ENCODE measurements at regions not wholly inside any gene's neighbourhood (a gene's known extent, or its start where the extent isn't known, plus 50 kb on each side); places are given as distances from the start of the nearest gene placed in this dataset.

DNA sequence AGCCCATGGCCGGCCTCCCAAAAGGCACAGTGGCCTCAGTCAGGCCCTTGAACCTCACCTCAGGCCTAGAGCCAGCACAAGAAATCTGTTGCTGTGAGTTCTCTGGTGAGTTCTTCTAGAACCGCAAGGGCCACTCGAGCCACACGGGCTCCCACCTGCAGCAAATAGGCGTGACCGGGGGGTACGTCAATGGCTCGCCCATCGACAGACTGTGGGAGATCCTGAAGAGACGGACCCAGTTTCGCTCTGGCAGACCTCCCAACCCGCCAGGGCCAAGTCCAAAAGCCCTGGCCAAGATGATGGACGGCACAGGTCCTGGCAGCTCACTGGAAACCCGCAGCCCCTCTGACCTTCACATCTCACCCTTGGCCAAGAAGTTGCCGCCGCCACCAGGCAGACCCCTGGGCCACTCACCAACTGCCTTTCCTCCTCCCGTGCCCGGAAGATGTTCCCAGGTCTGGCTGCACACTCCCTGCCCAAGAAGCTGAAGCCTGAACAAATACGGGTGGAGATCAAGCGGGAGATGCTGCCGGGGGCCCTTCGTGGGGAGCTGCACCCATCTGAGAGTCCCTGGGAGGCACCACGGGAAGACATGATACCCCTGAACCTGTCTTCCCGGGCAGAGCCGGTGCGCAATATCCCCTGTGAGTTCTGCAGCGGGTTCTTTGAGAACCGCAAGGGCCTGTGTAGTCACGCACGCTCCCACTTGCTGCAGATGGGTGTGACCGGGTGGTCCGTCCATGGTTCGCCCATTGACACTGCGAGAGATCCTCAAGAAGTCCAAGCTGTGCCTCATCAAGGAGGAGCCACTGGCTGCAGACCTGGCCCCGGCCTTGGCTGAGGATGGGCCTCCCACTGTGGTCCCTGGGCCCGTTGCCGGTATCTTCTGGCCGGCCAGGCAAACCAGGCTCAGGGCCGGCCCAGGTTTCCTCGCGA is 544.2 kb upstream of the CCDC179 start:
- TF ChIP-seq, protein P1, sequence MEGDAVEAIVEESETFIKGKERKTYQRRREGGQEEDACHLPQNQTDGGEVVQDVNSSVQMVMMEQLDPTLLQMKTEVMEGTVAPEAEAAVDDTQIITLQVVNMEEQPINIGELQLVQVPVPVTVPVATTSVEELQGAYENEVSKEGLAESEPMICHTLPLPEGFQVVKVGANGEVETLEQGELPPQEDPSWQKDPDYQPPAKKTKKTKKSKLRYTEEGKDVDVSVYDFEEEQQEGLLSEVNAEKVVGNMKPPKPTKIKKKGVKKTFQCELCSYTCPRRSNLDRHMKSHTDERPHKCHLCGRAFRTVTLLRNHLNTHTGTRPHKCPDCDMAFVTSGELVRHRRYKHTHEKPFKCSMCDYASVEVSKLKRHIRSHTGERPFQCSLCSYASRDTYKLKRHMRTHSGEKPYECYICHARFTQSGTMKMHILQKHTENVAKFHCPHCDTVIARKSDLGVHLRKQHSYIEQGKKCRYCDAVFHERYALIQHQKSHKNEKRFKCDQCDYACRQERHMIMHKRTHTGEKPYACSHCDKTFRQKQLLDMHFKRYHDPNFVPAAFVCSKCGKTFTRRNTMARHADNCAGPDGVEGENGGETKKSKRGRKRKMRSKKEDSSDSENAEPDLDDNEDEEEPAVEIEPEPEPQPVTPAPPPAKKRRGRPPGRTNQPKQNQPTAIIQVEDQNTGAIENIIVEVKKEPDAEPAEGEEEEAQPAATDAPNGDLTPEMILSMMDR (IDR thresholded peaks at IDR 0.05), result no peak
- no peak for TF ChIP-seq ZFX (IDR thresholded peaks at IDR 0.05; ENCODE audit: borderline replicate concordance)

DNA sequence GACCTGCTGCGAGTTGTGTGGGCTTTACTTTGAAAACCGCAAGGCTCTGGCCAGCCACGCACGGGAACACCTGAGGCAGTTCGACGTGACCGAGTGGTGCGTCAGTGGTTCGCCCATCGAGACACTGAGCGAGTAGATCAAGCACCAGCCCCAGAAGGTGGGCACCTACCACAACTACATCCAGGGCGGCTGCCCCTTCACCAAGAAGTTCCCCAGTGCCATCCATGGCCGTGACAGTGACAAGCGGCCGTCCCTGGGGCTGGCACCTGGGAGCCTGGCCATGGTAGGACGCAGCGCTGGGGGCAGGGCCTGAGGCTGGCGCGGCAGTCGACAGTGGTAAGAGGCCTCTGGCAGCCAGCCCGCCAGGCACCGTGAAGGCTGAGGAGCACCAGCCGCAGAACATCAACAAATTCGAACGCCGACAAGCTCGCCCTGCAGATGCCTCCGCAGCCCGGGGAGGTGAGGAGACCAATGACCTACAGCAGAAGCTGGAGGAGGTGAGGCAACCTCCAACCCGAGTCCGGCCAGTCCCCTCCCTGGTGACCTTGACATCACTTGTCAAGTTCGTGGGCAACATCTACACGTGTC is 545.2 kb upstream of the CCDC179 start:
- TF ChIP-seq ZFX (IDR thresholded peaks at IDR 0.05; ENCODE audit: borderline replicate concordance), result no peak
- TF ChIP-seq, protein P1 (IDR thresholded peaks at IDR 0.05), result no peak
- no peak overlapping the region for H3K27ac ChIP-seq

More for the DNA sequence above, 544.2 kb upstream of the CCDC179 start:
- H3K27ac ChIP-seq, result no peak overlapping the region

DNA sequence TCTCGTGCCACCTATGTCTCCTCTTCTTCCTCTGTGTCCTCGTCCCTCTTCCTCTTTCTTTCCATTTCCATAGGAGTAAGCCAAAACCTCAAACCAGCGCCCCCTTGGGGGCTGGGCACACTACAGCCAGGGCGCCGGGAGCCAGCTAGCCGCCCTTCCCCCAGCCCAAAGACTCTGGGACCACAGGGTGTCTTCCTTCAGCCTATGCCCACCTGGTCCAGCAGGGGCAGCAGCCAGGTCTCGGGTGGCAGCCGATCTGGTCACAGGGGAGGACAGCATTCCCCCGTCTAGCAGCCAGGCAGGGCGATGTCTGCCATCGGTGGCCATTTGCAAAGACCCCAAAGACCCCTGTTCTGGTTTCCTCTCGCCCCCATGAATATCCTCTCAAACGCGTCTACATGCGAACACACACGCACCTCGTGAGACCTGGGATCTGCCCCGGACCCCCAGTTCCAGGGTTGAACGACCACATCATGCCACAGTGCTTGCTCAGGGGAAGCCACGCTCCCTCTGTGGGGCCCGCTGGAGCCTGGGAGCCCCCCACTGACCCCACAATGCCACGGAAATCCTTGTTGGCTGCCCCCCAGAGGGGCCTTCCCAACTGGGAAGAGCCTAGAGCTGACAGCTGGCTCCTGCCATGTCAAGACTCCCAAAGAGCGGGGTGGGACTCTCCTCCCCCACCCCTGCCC is 546.0 kb upstream of the CCDC179 start:
- no peak overlapping the region for H3K27ac ChIP-seq
- TF ChIP-seq, protein P1 (IDR thresholded peaks at IDR 0.05), result no peak
- TF ChIP-seq ZFX (IDR thresholded peaks at IDR 0.05; ENCODE audit: borderline replicate concordance), result no peak

DNA sequence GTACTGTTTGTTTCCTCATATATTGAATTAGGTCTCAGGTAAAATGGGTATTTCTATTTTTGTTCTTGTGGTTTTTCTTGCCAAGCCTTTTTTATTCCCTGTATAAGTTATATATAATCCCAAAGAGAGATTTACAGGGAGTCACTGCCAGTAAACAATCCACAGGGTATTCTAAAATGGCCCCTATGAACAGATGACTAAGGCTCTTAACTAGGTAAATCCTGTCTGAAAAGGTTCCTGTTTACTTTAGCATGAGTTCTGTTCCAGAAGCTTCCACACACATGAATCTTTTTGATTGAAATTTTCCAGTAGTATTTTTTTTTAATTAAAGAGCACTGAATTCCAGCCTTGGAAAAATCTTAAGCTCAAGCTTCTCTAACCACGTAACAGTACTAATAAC is 552.8 kb upstream of the CCDC179 start:
- no peak overlapping the region for H3K27ac ChIP-seq

DNA sequence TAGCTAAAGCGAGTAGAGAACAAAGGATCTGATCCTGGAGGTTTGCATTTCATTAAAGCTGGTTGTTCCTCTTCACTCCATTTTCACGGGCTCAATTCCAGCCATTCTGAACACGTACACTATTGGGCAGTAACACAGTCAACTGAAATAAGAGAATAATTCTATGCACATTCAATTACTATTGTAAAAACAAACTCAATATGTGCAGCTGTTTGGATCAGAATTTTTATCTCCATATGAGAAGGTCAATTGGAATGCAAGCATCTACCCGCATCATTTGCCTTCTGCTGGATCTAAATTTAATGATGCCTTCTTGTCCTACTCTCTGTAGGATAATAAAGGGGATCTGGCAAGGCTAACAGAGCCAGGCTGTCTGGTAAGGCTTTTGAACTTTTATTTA is 562.8 kb upstream of the CCDC179 start:
- TF ChIP-seq, protein P1 (IDR thresholded peaks at IDR 0.05), result no peak
- no peak for TF ChIP-seq ZFX (IDR thresholded peaks at IDR 0.05; ENCODE audit: borderline replicate concordance)
- H3K27ac ChIP-seq, result no peak overlapping the region

More for the DNA sequence above, 552.8 kb upstream of the CCDC179 start:
- TF ChIP-seq ZFX (IDR thresholded peaks at IDR 0.05; ENCODE audit: borderline replicate concordance), result no peak
- TF ChIP-seq, protein P1 (IDR thresholded peaks at IDR 0.05), result no peak

DNA sequence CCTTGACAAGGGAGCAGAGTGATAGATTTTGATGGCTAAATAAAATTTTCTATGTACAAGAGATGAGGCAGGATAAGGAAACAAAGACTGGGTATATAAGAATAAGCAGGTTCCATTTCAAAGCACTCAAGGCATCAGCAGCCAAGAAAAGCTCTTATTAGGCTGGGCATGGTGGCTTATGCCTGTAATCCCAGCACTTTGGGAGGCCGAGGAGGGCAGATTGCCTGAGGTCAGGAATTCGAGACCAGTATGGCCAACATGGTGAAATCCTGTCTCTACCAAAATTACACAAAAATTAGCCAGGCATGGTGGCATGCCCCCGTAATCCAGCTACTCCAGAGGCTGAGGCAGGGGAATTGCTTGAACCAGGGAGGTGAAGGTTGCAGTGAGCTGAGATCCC is 563.4 kb upstream of the CCDC179 start:
- no peak overlapping the region for H3K27ac ChIP-seq
- TF ChIP-seq, protein P1 (IDR thresholded peaks at IDR 0.05), result no peak
- TF ChIP-seq ZFX (IDR thresholded peaks at IDR 0.05; ENCODE audit: borderline replicate concordance), result no peak
